ENCODE measurements at regions not wholly inside any gene's neighbourhood (a gene's known extent, or its start where the extent isn't known, plus 50 kb on each side); places are given as distances from the start of the nearest gene placed in this dataset.

GRCh38 chr5:172588380-172588779 is 52.7 kb upstream of the NEURL1B start:
- FAIRE-seq = no peak

GRCh38 chr5:172587061-172587405 is 54.0 kb upstream of the NEURL1B start:
- FAIRE-seq = no peak

GRCh38 chr5:172586125-172587060 is 54.7 kb upstream of the NEURL1B start:
- FAIRE-seq = no peak

GRCh38 chr5:172585114-172585513 is 55.9 kb upstream of the NEURL1B start:
- no peak for FAIRE-seq

- no peak for FAIRE-seq
These were observed 56.4 kb upstream of the NEURL1B start for GRCh38 chr5:172584638-172585037.

- FAIRE-seq = no peak
These were observed 57.0 kb upstream of the NEURL1B start for GRCh38 chr5:172583931-172584511.

GRCh38 chr5:172582940-172583339 is 58.1 kb upstream of the NEURL1B start:
- no peak for FAIRE-seq

- FAIRE-seq = no peak
These were observed 59.7 kb upstream of the NEURL1B start for GRCh38 chr5:172581315-172581714.

GRCh38 chr5:172579403-172579990 is 61.6 kb upstream of the NEURL1B start:
- FAIRE-seq = no peak

GRCh38 chr5:172577267-172577909 is 63.7 kb upstream of the NEURL1B start:
- FAIRE-seq = no peak

GRCh38 chr5:172575816-172576545 is 65.1 kb upstream of the NEURL1B start:
- FAIRE-seq = no peak

- no peak for FAIRE-seq
These were observed 65.6 kb upstream of the NEURL1B start for GRCh38 chr5:172575416-172575815.

- no peak for FAIRE-seq
These were observed 66.2 kb upstream of the NEURL1B start for GRCh38 chr5:172574871-172575223.

GRCh38 chr5:172573986-172574870 is 66.8 kb upstream of the NEURL1B start:
- FAIRE-seq = no peak

GRCh38 chr5:172573120-172573882 is 67.8 kb upstream of the NEURL1B start:
- FAIRE-seq = no peak

GRCh38 chr5:172572440-172572839 is 68.6 kb upstream of the NEURL1B start:
- no peak for FAIRE-seq

- no peak for FAIRE-seq
These were observed 69.2 kb upstream of the NEURL1B start for GRCh38 chr5:172571892-172572291.

GRCh38 chr5:172571413-172571812 is 69.7 kb upstream of the NEURL1B start:
- no peak for FAIRE-seq

GRCh38 chr5:172570594-172571334 is 70.3 kb upstream of the NEURL1B start:
- no peak for FAIRE-seq

GRCh38 chr5:172569861-172570558 is 71.1 kb upstream of the NEURL1B start:
- FAIRE-seq = no peak
